ENCODE measurements at regions not wholly inside any gene's neighbourhood (a gene's known extent, or its start where the extent isn't known, plus 50 kb on each side); places are given as distances from the start of the nearest gene placed in this dataset.

- no peak for TF ChIP-seq REST (IDR thresholded peaks at IDR 0.05; ENCODE audit: low read depth, low read length)
- no peak for TF ChIP-seq TEAD4 (IDR thresholded peaks at IDR 0.05; ENCODE audit: borderline replicate concordance, insufficient read depth)
- no peak for TF ChIP-seq USF2 (IDR thresholded peaks at IDR 0.05; ENCODE audit: borderline replicate concordance, low read depth, low read length)
Measured at GRCh38 chr2:118772487-118773200, 74.8 kb downstream of the EN1 start (continued).

- peaks cover 38% of the 10 kb centered on the region; the same call in 1 of the 2 replicates for H3K27me3 ChIP-seq (ENCODE audit: insufficient read depth)
- H3K9ac ChIP-seq = no peak overlapping the region
- H3K27ac ChIP-seq (ENCODE audit: low read depth in 2 of 2, low read length in 1 of 2) = no peak overlapping the region
- no peaks in the 10 kb centered on the region for H4K20me1 ChIP-seq (ENCODE audit: insufficient read depth)
- H2AFZ ChIP-seq (ENCODE audit: low read depth) = no peak overlapping the region
- H3K4me3 ChIP-seq (ENCODE audit: low read depth in 2 of 2, low read length in 1 of 2) = no peak overlapping the region
- no peaks in the 10 kb centered on the region for H3K9me3 ChIP-seq
- H3K4me2 ChIP-seq = no peak overlapping the region
- no peaks in the 10 kb centered on the region for H3F3A ChIP-seq (replicated peaks; ENCODE audit: insufficient read depth)
- 21% methylated on average over 6 of the region's 6 CpGs for WGBS (ENCODE audit: low lambda C conversion rate)
- peaks cover 0 to 5% of the 10 kb centered on the region in 2 experiments; a peak in 1 of 4 replicates for H3K4me1 ChIP-seq (ENCODE audit: control insufficient read depth in 1 of 2, insufficient read depth in 2 of 2, low read depth in 1 of 2, low read length in 1 of 2)
- CTCF ChIA-PET = interaction anchor here (2.2 kb wide), 1 partner anchor 86 kb away, joined by 5 read pairs; no protein-coding TSS in a partner anchor
- H3K9me2 ChIP-seq = no peaks in the 10 kb centered on the region
- POLR2A ChIA-PET = no interaction called here
- no peak for DNase-seq
- TF ChIP-seq GATA2 (CRISPR knock-in tag; IDR thresholded peaks at IDR 0.05) (no peak), NRF1 (IDR thresholded peaks at IDR 0.05; ENCODE audit: low read depth, low read length) (no peak), ZBTB33 (IDR thresholded peaks at IDR 0.05; ENCODE audit: borderline replicate concordance, low read depth) (no peak), RAD21 (IDR thresholded peaks at IDR 0.05; ENCODE audit: low read length) (no peak), MXI1 (IDR thresholded peaks at IDR 0.05; ENCODE audit: low read depth, low read length) (no peak), REST (IDR thresholded peaks at IDR 0.05; ENCODE audit: low read depth, low read length) (no peak), PBX3 (IDR thresholded peaks at IDR 0.05) (no peak), JUND (IDR thresholded peaks at IDR 0.05) (no peak), EP300 (IDR thresholded peaks at IDR 0.05; ENCODE audit: borderline replicate concordance in 1 of 2, low read depth in 1 of 2, low read length in 1 of 2) (no peak), TEAD4 (IDR thresholded peaks at IDR 0.05; ENCODE audit: borderline replicate concordance, insufficient read depth) (no peak), FOXJ3 (CRISPR knock-in tag; IDR thresholded peaks at IDR 0.05) (no peak), FOXM1 (IDR thresholded peaks at IDR 0.05; ENCODE audit: low read depth) (no peak), GABPA (IDR thresholded peaks at IDR 0.05; ENCODE audit: low read depth) (no peak), EZH2phosphoT487 (IDR thresholded peaks at IDR 0.05; ENCODE audit: borderline replicate concordance, low read depth) (no peak)
- no peaks in the 10 kb centered on the region for H3K79me2 ChIP-seq (ENCODE audit: insufficient read depth)
- no peaks in the 10 kb centered on the region for H3K36me3 ChIP-seq (replicated peaks in 1 of 2; ENCODE audit: control insufficient read depth in 1 of 2, insufficient read depth in 2 of 2, low read length in 1 of 2)
Measured at GRCh38 chr2:118769707-118770400, 77.6 kb downstream of the EN1 start.
